RKO (cell line): ENCODE measurements at regions not wholly inside any gene's neighbourhood (a gene's known extent, or its start where the extent isn't known, plus 50 kb on each side); places are given as distances from the start of the nearest gene placed in this dataset.
"Not testable (repeated sequence)": the region's sequence is repeated elsewhere in the genome, so short reads cannot be mapped to it uniquely, and the experiment has no call there.

ENCODE experiments used
- DNase-seq: peaks from one replicate; pipeline ENCODE4 v3.0.0-alpha.2; 2016; ENCODE audit warnings: low spot score

- no peak for DNase-seq
These were observed 397.0 kb downstream of the GBE1 start for GRCh38 chr3:81364411-81364810.

GRCh38 chr3:81363816-81364215 lies 397.6 kb downstream of the GBE1 start:
- no peak for DNase-seq

GRCh38 chr3:81354119-81354518 lies 407.3 kb downstream of the GBE1 start:
- no peak for DNase-seq

GRCh38 chr3:81352867-81353266 lies 408.6 kb downstream of the GBE1 start:
- DNase-seq, result peak; percentile 34

GRCh38 chr3:81349816-81350340 lies 411.6 kb downstream of the GBE1 start:
- DNase-seq, result no peak

- DNase-seq, result peak; percentile 61
These were observed 422.2 kb downstream of the GBE1 start for GRCh38 chr3:81339040-81339845.

GRCh38 chr3:81336470-81336869 lies 425.0 kb downstream of the GBE1 start:
- DNase-seq, result no peak

- DNase-seq, result not testable (repeated sequence)
These were observed 431.6 kb downstream of the GBE1 start for GRCh38 chr3:81329835-81330234.

GRCh38 chr3:81326245-81326644 lies 435.2 kb downstream of the GBE1 start:
- DNase-seq, result no peak

GRCh38 chr3:81320862-81321261 lies 440.6 kb downstream of the GBE1 start:
- DNase-seq, result no peak

- DNase-seq, result no peak
These were observed 446.4 kb downstream of the GBE1 start for GRCh38 chr3:81315030-81315429.

- no peak for DNase-seq
These were observed 450.1 kb downstream of the GBE1 start for GRCh38 chr3:81311321-81311720.

- DNase-seq, result peak; percentile 5
These were observed 453.1 kb downstream of the GBE1 start for GRCh38 chr3:81308306-81308705.

- DNase-seq, result no peak
These were observed 454.2 kb downstream of the GBE1 start for GRCh38 chr3:81307221-81307620.

GRCh38 chr3:81303321-81303720 lies 458.1 kb downstream of the GBE1 start:
- no peak for DNase-seq

- peak; percentile 51 for DNase-seq
These were observed 459.4 kb downstream of the GBE1 start for GRCh38 chr3:81302045-81302444.

GRCh38 chr3:81301230-81301629 lies 460.2 kb downstream of the GBE1 start:
- no peak for DNase-seq

GRCh38 chr3:81300324-81300927 lies 461.0 kb downstream of the GBE1 start:
- DNase-seq, result no peak

GRCh38 chr3:81299481-81299880 lies 462.0 kb downstream of the GBE1 start:
- DNase-seq, result no peak

GRCh38 chr3:81295906-81296577 lies 465.4 kb downstream of the GBE1 start:
- no peak for DNase-seq

GRCh38 chr3:81293156-81293555 lies 468.3 kb downstream of the GBE1 start:
- no peak for DNase-seq

- no peak for DNase-seq
These were observed 469.9 kb downstream of the GBE1 start for GRCh38 chr3:81291586-81291985.

- no peak for DNase-seq
These were observed 471.8 kb downstream of the GBE1 start for GRCh38 chr3:81289676-81290075.
